Smooth muscle cell (in vitro differentiated cells): ENCODE measurements at regions not wholly inside any gene's neighbourhood (a gene's known extent, or its start where the extent isn't known, plus 50 kb on each side); places are given as distances from the start of the nearest gene placed in this dataset.

Experiments
- DNase-seq: peaks from one replicate; lab custom pipeline; 2025; ENCODE audit not compliant: unreplicated experiment; lab: John Stamatoyannopoulos, UW
- H2AFZ ChIP-seq: fragments of 200-600 bp; sonication (generic); 2 replicates; pipeline ENCODE4 v1.6.0; 2016; ENCODE audit warnings: antibody characterized with exemption, low read depth, mild to moderate bottlenecking
- H3F3A ChIP-seq: fragments of 200-600 bp; sonication (generic); 2 replicates; pipeline ENCODE4 v1.6.0; 2017; ENCODE audit warnings: antibody characterized with exemption, low read depth
- H3K27ac ChIP-seq: fragments of 200-600 bp; sonication (generic); 2 replicates; pipeline ENCODE4 v1.5.1; 2016; ENCODE audit warnings: low read depth, mild to moderate bottlenecking
- H3K27me3 ChIP-seq: fragments of 200-600 bp; sonication (generic); 2 replicates; pipeline ENCODE4 v1.6.1; 2016; ENCODE audit warnings: low read depth, mild to moderate bottlenecking
- H3K36me3 ChIP-seq: fragments of 200-600 bp; sonication (generic); 2 replicates; pipeline ENCODE4 v1.5.1; 2016; ENCODE audit warnings: low read depth
- H3K4me1 ChIP-seq: fragments of 200-600 bp; sonication (generic); 2 replicates; pipeline ENCODE4 v1.5.1; 2016; ENCODE audit warnings: low read depth
- H3K4me2 ChIP-seq: fragments of 200-600 bp; sonication (generic); 2 replicates; pipeline ENCODE4 v1.6.0; 2016; ENCODE audit warnings: mild to moderate bottlenecking
- H3K4me3 ChIP-seq: fragments of 200-600 bp; sonication (generic); 2 replicates; pipeline ENCODE4 v1.5.1; 2016; ENCODE audit warnings: mild to moderate bottlenecking
- H3K79me2 ChIP-seq: fragments of 200-600 bp; sonication (generic); 2 replicates; pipeline ENCODE4 v1.6.0; 2016; ENCODE audit warnings: low read depth, mild to moderate bottlenecking
- H3K9ac ChIP-seq: fragments of 200-600 bp; sonication (generic); 2 replicates; pipeline ENCODE4 v1.6.0; 2016; ENCODE audit warnings: low read depth
- H3K9me3 ChIP-seq: fragments of 200-600 bp; sonication (generic); replicated peaks from 2 replicates; pipeline ENCODE4 v1.5.1; 2016; ENCODE audit warnings: low read depth
- H4K20me1 ChIP-seq: fragments of 200-600 bp; sonication (generic); 2 replicates; pipeline ENCODE4 v1.6.0; 2016; ENCODE audit warnings: low read depth
- WGBS: methylation state at CpG from one replicate; pipeline ENCODE4 v1.1.7; 2016; ENCODE audit warnings: low lambda C conversion rate; 5-methylcytosine and 5-hydroxymethylcytosine counted together
- TF ChIP-seq, protein P1 (sequence below): fragments of 200-600 bp; sonication (generic); IDR thresholded peaks from 2 replicates; pipeline ENCODE4 v1.5.1; 2017; ENCODE audit warnings: borderline replicate concordance, mild to moderate bottlenecking, antibody characterized with exemption; ENCODE audit not compliant: insufficient read depth, poor library complexity, severe bottlenecking

DNA sequence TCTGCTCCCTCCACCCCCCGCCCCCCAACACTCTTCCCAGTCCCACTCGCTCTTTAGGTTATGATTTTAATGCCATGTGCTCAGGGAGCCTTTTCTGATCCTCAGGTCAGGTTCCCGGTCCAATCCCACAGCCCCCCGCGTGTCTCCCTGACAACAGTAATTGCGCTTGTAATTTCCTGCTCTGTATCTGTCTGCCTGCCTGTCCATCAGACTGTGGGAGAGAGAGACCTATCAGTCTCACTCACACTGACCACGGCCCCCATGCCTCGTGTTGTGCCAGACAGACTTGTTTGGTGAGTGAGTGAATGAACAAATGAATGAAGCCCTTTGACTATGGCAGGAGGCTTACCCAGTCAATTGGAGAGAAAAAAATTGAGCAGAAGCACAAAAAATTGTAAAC is 50.8 kb upstream of the ECE1 start:
- no peaks in the 10 kb centered on the region for H3K36me3 ChIP-seq
- peak overlapping the region; percentile 99 for H3K4me2 ChIP-seq
- no peak overlapping the region for H3K4me3 ChIP-seq
- H3K27me3 ChIP-seq = no peaks in the 10 kb centered on the region
- H3K4me1 ChIP-seq = peaks cover 19% of the 10 kb centered on the region
- peaks cover 88% of the 10 kb centered on the region for H4K20me1 ChIP-seq
- peaks cover 11% of the 10 kb centered on the region for H3F3A ChIP-seq
- H3K79me2 ChIP-seq = peaks cover 93% of the 10 kb centered on the region
- no peaks in the 10 kb centered on the region for H3K9me3 ChIP-seq
- H3K9ac ChIP-seq = no peak overlapping the region
- 55% methylated on average over 8 of the region's 8 CpGs for WGBS
- peak overlapping the region; percentile 55 for H3K27ac ChIP-seq
- TF ChIP-seq, protein P1, sequence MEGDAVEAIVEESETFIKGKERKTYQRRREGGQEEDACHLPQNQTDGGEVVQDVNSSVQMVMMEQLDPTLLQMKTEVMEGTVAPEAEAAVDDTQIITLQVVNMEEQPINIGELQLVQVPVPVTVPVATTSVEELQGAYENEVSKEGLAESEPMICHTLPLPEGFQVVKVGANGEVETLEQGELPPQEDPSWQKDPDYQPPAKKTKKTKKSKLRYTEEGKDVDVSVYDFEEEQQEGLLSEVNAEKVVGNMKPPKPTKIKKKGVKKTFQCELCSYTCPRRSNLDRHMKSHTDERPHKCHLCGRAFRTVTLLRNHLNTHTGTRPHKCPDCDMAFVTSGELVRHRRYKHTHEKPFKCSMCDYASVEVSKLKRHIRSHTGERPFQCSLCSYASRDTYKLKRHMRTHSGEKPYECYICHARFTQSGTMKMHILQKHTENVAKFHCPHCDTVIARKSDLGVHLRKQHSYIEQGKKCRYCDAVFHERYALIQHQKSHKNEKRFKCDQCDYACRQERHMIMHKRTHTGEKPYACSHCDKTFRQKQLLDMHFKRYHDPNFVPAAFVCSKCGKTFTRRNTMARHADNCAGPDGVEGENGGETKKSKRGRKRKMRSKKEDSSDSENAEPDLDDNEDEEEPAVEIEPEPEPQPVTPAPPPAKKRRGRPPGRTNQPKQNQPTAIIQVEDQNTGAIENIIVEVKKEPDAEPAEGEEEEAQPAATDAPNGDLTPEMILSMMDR = no peak
- no peak for DNase-seq
- H2AFZ ChIP-seq = no peak overlapping the region

DNA sequence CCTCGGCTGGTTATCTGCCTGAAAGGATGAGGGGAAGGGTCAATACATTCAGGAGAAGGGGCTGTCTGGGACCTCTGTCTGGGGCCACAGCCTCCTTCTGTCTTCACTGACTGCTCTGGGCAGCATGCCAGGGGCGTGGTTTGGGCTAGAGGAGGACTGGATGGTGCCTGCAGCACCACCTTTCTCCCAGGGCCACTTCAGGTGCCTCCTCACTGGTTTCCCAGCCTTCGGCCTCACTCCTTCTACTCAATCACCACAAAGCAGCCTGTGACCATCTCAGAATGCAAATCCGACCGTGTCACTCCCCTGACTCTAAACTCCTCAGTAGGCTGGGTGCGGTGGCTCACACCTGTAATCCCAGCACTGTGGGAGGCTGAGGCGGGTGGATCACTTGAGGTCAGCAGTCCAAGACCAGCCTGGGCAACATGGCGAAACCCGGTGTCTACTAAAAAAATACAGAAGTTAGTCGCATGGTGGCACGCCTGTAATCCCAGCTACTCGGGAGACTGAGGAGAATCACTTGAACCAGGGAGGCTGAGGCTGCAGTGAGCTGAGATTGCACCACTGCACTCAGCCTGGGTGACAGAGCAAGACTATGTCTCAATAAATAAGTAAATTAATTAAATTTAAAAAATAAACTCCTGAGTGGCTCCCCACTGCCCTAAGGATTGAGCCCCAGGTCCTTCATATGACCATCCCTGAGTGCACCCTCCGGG is 50.1 kb upstream of the ECE1 start:
- Histone ChIP-seq H3K9ac (no peak overlapping the region), H4K20me1 (peaks cover 88% of the 10 kb centered on the region), H2AFZ (no peak overlapping the region), H3K27ac (no peak overlapping the region), H3K4me3 (no peak overlapping the region), H3K4me1 (peaks cover 20% of the 10 kb centered on the region), H3F3A (peaks cover 11% of the 10 kb centered on the region), H3K27me3 (no peaks in the 10 kb centered on the region), H3K4me2 (peak overlapping the region; percentile 99), H3K9me3 (no peaks in the 10 kb centered on the region), H3K79me2 (peaks cover 99% of the 10 kb centered on the region), H3K36me3 (no peaks in the 10 kb centered on the region)
- no peak for DNase-seq
- TF ChIP-seq, protein P1 = no peak
- 85% methylated on average over 13 of the region's 13 CpGs for WGBS
